Tibial nerve (tissue), 4 donors: ENCODE measurements at regions not wholly inside any gene's neighbourhood (a gene's known extent, or its start where the extent isn't known, plus 50 kb on each side); places are given as distances from the start of the nearest gene placed in this dataset.
A peak's percentile ranks its signal among the peaks of the same experiment; 100 is the strongest.

Experiments
- EP300 ChIP-seq, 2 donors: sonication (generic); formaldehyde crosslinking; IDR thresholded peaks; one replicate each; pipeline ENCODE4 v1.6.1; 2017; ENCODE audit warnings: antibody characterized with exemption in 2 of 2, mild to moderate bottlenecking in 1 of 2
- POLR2A ChIP-seq, 2 donors: fragments of 450-650 bp; IDR thresholded peaks; one replicate each; pipeline ENCODE4 v1.6.1; 2017; ENCODE audit warnings: antibody characterized with exemption in 2 of 2, mild to moderate bottlenecking in 2 of 2, moderate library complexity in 2 of 2
- TF ChIP-seq, protein P1 (sequence below), 5 experiments: fragments of 200-600 bp in 3 of 5; fragments of 450-650 bp in 2 of 5; sonication (generic) in 3 of 5; IDR thresholded peaks; one replicate each; pipeline ENCODE4 v1.5.1; 2016 to 2019; ENCODE audit warnings: antibody characterized with exemption in 5 of 5, mild to moderate bottlenecking in 3 of 5, moderate library complexity in 2 of 5

- TF ChIP-seq, protein P1, sequence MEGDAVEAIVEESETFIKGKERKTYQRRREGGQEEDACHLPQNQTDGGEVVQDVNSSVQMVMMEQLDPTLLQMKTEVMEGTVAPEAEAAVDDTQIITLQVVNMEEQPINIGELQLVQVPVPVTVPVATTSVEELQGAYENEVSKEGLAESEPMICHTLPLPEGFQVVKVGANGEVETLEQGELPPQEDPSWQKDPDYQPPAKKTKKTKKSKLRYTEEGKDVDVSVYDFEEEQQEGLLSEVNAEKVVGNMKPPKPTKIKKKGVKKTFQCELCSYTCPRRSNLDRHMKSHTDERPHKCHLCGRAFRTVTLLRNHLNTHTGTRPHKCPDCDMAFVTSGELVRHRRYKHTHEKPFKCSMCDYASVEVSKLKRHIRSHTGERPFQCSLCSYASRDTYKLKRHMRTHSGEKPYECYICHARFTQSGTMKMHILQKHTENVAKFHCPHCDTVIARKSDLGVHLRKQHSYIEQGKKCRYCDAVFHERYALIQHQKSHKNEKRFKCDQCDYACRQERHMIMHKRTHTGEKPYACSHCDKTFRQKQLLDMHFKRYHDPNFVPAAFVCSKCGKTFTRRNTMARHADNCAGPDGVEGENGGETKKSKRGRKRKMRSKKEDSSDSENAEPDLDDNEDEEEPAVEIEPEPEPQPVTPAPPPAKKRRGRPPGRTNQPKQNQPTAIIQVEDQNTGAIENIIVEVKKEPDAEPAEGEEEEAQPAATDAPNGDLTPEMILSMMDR (IDR thresholded peaks at IDR 0.05), result peak in 3 of 5 experiments; percentile 25 to 54 (median 42)
- no peak for TF ChIP-seq POLR2A (IDR thresholded peaks at IDR 0.05)
- no peak for TF ChIP-seq EP300 (IDR thresholded peaks at IDR 0.05)
These were observed 527.3 kb upstream of the CCDC196 start for GRCh38 chr14:65958664-65959562.
